Tibial artery (tissue), 4 donors: ENCODE measurements at regions not wholly inside any gene's neighbourhood (a gene's known extent, or its start where the extent isn't known, plus 50 kb on each side); places are given as distances from the start of the nearest gene placed in this dataset.
"Not testable (repeated sequence)": the region's sequence is repeated elsewhere in the genome, so short reads cannot be mapped to it uniquely, and the experiment has no call there.

Experiments used
- DNase-seq, 2 donors: peaks; one replicate each; pipeline ENCODE4 v3.0.0-alpha.2; 2019
- H3K27ac ChIP-seq, 2 donors: fragments of 200-600 bp; sonication (generic) in 1 of 2; 1 replicate in 1 of 2; 2 replicates in 1 of 2; pipeline ENCODE4 v1.5.1; 2018 to 2019; ENCODE audit warnings: mild to moderate bottlenecking in 1 of 2
- H3K27me3 ChIP-seq, 2 donors: fragments of 200-600 bp; sonication (generic) in 1 of 2; one replicate each; pipeline versions ENCODE4 v1.5.1 to v1.6.0; 2016 to 2019
- H3K36me3 ChIP-seq, 3 donors: fragments of 200-600 bp; sonication (generic) in 2 of 3; one replicate each; pipeline ENCODE4 v1.5.1; 2016 to 2019; ENCODE audit warnings: mild to moderate bottlenecking in 2 of 3
- H3K4me1 ChIP-seq, 4 donors: fragments of 200-600 bp; sonication (generic) in 2 of 4; 1 replicate in 3 of 4; 2 replicates in 1 of 4; pipeline ENCODE4 v1.5.1; 2016 to 2019
- H3K4me3 ChIP-seq, 2 donors: fragments of 200-600 bp; sonication (generic) in 1 of 2; 1 replicate in 1 of 2; 2 replicates in 1 of 2; pipeline ENCODE4 v1.5.1; 2018 to 2019; ENCODE audit warnings: mild to moderate bottlenecking in 2 of 2
- H3K9me3 ChIP-seq, 3 donors: fragments of 200-600 bp; sonication (generic) in 1 of 3; one replicate each; pipeline ENCODE4 v1.5.1; 2016 to 2019
- intact Hi-C: fragments of 100-400 bp; cut with DNase I; formaldehyde crosslinking; loops from one replicate; pipeline ENCODE4 v1.15.0; 2023; ENCODE audit warnings: low total_unique reads
- TF ChIP-seq, protein P1 (sequence below), 2 experiments: fragments of 200-600 bp in 1 of 2; fragments of 450-650 bp in 1 of 2; IDR thresholded peaks; one replicate each; pipeline ENCODE4 v1.5.1; 2017 to 2019; ENCODE audit warnings: antibody characterized with exemption in 2 of 2, mild to moderate bottlenecking in 1 of 2, moderate library complexity in 1 of 2

DNA sequence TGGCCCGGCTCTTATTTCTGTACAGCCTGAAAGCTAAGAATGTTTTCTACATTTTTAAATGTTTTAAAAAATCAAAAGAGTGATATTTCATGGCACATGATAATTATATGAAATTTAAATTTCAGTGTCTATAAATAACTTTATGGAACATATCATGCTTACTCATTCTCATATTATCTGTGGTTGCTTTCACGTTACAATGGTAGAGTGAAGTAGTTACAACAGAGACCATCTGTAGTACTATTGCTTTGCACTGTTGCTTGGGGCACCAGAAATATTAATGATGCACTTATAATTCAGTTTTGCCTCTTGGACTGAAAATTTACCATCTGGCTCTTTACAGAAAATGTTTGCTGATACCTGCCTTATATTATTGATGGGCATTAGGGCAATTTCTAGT lies 481.6 kb downstream of the PLPP3 start:
- no peak overlapping the region for H3K4me3 ChIP-seq
- H3K27ac ChIP-seq, result no peak overlapping the region
- no peak for DNase-seq
- no peaks in the 10 kb centered on the region for H3K9me3 ChIP-seq
- intact Hi-C loops, result no loop called here
- no peaks in the 10 kb centered on the region for H3K27me3 ChIP-seq
- H3K4me1 ChIP-seq, result peaks cover 0 to 3% (median 0%) of the 10 kb centered on the region in 4 donors
- TF ChIP-seq, protein P1, sequence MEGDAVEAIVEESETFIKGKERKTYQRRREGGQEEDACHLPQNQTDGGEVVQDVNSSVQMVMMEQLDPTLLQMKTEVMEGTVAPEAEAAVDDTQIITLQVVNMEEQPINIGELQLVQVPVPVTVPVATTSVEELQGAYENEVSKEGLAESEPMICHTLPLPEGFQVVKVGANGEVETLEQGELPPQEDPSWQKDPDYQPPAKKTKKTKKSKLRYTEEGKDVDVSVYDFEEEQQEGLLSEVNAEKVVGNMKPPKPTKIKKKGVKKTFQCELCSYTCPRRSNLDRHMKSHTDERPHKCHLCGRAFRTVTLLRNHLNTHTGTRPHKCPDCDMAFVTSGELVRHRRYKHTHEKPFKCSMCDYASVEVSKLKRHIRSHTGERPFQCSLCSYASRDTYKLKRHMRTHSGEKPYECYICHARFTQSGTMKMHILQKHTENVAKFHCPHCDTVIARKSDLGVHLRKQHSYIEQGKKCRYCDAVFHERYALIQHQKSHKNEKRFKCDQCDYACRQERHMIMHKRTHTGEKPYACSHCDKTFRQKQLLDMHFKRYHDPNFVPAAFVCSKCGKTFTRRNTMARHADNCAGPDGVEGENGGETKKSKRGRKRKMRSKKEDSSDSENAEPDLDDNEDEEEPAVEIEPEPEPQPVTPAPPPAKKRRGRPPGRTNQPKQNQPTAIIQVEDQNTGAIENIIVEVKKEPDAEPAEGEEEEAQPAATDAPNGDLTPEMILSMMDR (IDR thresholded peaks at IDR 0.05), result no peak
- H3K36me3 ChIP-seq, result no peaks in the 10 kb centered on the region

GRCh38 chr1:56095696-56096665 lies 483.4 kb downstream of the PLPP3 start:
- no peaks in the 10 kb centered on the region for H3K9me3 ChIP-seq
- H3K4me3 ChIP-seq, result no peak overlapping the region
- H3K27me3 ChIP-seq, result no peaks in the 10 kb centered on the region
- H3K4me1 ChIP-seq, result peaks cover 0 to 3% (median 0%) of the 10 kb centered on the region in 4 donors
- TF ChIP-seq, protein P1 (IDR thresholded peaks at IDR 0.05), result no peak
- no peaks in the 10 kb centered on the region for H3K36me3 ChIP-seq
- DNase-seq, result peak; percentile 42 to 60
- intact Hi-C loops, result no loop called here
- no peak overlapping the region for H3K27ac ChIP-seq

DNA sequence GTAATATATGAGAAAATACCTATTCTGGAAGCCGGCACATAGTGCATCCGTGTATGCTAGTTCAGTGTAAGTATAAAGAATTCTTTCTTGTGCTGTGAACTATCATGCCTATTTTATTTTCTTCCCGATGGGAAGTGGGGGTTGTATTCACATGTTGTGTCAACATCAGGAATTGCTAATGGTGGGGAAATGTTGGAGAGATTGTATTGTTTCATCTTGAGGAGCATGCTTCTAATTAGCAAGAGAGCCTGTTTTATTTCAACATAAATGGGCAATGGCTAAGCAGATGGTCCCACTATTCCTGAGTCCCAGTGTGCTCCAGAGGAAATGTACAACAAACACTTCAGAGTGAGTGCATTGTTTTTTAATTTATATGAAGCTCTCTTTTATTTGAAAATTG lies 485.2 kb downstream of the PLPP3 start:
- H3K36me3 ChIP-seq, result no peaks in the 10 kb centered on the region
- H3K4me1 ChIP-seq, result peaks cover 0 to 3% (median 0%) of the 10 kb centered on the region in 4 donors
- TF ChIP-seq, protein P1 (IDR thresholded peaks at IDR 0.05), result no peak
- no peaks in the 10 kb centered on the region for H3K27me3 ChIP-seq
- intact Hi-C loops, result no loop called here
- no peak overlapping the region for H3K4me3 ChIP-seq
- no peaks in the 10 kb centered on the region for H3K9me3 ChIP-seq
- DNase-seq, result no peak
- no peak overlapping the region for H3K27ac ChIP-seq

DNA sequence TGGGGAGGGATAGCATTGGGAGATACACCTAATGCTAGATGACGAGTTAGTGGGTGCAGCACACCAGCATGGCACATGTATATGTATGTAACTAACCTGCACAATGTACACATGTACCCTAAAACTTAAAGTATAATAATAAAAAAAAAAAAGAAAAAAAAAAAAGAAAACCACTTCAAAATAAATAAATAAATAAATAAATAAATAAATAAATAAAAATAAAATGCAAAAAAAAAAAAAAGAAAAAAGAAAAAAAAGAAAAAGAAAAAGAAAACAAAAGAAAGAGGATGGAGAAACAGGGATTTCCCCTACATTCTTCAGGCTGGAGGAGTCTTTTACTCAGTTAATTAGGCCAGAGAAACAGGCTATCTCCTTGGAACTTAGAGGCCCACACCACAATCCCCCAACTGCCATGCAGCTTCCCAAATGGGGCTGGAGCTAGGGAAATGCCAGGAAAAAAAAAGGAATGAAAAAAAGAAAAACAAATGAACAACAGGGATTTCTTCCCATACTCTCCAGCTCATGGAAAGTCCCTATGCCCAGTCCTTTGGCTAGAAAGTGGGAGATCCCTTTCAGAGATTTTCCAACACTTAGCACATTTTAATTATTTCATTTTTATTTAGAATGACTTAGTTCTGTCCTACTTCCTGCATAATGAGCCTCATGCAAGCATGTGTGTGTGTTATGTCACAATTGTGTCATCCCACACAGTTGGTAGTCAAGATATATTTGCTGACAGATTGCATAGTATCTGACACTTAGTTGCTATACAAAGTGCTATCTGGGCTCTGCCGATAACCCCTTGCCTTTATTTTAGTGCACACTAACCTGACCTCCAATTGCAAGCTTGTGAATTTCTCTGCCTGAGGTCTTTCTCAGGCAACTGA lies 486.4 kb downstream of the PLPP3 start:
- no peaks in the 10 kb centered on the region for H3K9me3 ChIP-seq
- H3K27me3 ChIP-seq, result no peaks in the 10 kb centered on the region
- DNase-seq, result no peak
- no peaks in the 10 kb centered on the region for H3K4me1 ChIP-seq
- H3K36me3 ChIP-seq, result peaks cover 0 to 4% (median 0%) of the 10 kb centered on the region in 3 donors
- no peak overlapping the region for H3K27ac ChIP-seq
- H3K4me3 ChIP-seq, result no peak overlapping the region
- TF ChIP-seq, protein P1 (IDR thresholded peaks at IDR 0.05), result no peak
- intact Hi-C loops, result no loop called here

DNA sequence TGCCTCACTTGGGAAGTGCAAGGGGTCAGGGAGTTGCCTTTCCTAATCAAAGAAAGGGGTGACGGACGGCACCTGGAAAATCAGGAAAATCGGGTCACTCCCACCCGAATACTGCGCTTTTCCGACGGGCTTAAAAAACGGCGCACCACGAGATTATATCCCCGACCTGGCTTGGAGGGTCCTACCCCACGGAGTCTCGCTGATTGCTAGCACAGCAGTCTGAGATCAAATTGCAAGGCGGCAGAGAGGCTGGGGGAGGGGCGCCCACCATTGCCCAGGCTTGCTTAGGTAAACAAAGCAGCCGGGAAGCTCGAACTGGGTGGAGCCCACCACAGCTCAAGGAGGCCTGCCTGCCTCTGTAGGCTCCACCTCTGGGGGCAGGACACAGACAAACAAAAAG lies 489.5 kb downstream of the PLPP3 start:
- H3K4me1 ChIP-seq, DNase-seq, H3K9me3 ChIP-seq, H3K36me3 ChIP-seq, H3K27me3 ChIP-seq, intact Hi-C loops, H3K4me3 ChIP-seq, H3K27ac ChIP-seq: not testable (repeated sequence)
